GM15510 (cell line): ENCODE measurements at regions not wholly inside any gene's neighbourhood (a gene's known extent, or its start where the extent isn't known, plus 50 kb on each side); places are given as distances from the start of the nearest gene placed in this dataset.

Experiments used
- POLR2A ChIP-seq: IDR thresholded peaks from 3 replicates; pipeline ENCODE4 v1.6.1; 2011; ENCODE audit warnings: borderline replicate concordance; ENCODE audit not compliant: insufficient read length; ENCODE audit errors: extremely low read depth

- TF ChIP-seq POLR2A = no peak
Measured at GRCh38 chr12:92215358-92215757, 69.7 kb upstream of the BTG1 start.

GRCh38 chr12:92213166-92213565 lies 67.5 kb upstream of the BTG1 start:
- TF ChIP-seq POLR2A = no peak

- no peak for TF ChIP-seq POLR2A
Measured at GRCh38 chr12:92210071-92210470, 64.4 kb upstream of the BTG1 start.

- TF ChIP-seq POLR2A = no peak
Measured at GRCh38 chr12:92208613-92209121, 63.0 kb upstream of the BTG1 start.

GRCh38 chr12:92206596-92206995 lies 61.0 kb upstream of the BTG1 start:
- no peak for TF ChIP-seq POLR2A

- no peak for TF ChIP-seq POLR2A
Measured at GRCh38 chr12:92206011-92206410, 60.4 kb upstream of the BTG1 start.

GRCh38 chr12:92199819-92200576 lies 54.4 kb upstream of the BTG1 start:
- no peak for TF ChIP-seq POLR2A

- TF ChIP-seq POLR2A = no peak
Measured at GRCh38 chr12:92197815-92198214, 52.2 kb upstream of the BTG1 start.

GRCh38 chr12:92196368-92196767 lies 50.7 kb upstream of the BTG1 start:
- TF ChIP-seq POLR2A = no peak
